ENCODE measurements at regions not wholly inside any gene's neighbourhood (a gene's known extent, or its start where the extent isn't known, plus 50 kb on each side); places are given as distances from the start of the nearest gene placed in this dataset.
"Not testable (repeated sequence)": the region's sequence is repeated elsewhere in the genome, so short reads cannot be mapped to it uniquely, and the experiment has no call there.

DNA sequence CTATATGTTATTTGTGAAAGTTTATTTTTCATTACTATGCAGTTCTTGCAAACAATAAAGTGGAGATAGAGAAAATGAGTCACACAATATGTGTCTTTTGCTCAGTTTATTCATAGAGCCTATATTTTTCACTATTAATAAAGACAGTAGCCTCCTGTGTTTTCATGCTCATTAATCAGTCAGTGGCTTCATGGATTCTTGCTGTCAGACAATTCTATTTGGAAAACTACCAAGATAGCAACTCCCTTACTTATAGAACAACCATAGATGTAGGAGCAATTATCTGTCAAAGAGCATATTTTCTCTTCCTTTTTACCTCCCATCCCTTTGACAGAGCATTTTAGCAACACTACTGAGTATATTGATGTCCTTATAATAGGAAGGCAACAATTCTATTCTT, 132.7 kb upstream of the CALCR start:
- no peak for TF ChIP-seq EP300 (IDR thresholded peaks at IDR 0.05; ENCODE audit: low read depth)
- no peak for TF ChIP-seq POLR2AphosphoS5 (IDR thresholded peaks at IDR 0.05)
- TF ChIP-seq, protein P1, sequence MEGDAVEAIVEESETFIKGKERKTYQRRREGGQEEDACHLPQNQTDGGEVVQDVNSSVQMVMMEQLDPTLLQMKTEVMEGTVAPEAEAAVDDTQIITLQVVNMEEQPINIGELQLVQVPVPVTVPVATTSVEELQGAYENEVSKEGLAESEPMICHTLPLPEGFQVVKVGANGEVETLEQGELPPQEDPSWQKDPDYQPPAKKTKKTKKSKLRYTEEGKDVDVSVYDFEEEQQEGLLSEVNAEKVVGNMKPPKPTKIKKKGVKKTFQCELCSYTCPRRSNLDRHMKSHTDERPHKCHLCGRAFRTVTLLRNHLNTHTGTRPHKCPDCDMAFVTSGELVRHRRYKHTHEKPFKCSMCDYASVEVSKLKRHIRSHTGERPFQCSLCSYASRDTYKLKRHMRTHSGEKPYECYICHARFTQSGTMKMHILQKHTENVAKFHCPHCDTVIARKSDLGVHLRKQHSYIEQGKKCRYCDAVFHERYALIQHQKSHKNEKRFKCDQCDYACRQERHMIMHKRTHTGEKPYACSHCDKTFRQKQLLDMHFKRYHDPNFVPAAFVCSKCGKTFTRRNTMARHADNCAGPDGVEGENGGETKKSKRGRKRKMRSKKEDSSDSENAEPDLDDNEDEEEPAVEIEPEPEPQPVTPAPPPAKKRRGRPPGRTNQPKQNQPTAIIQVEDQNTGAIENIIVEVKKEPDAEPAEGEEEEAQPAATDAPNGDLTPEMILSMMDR (IDR thresholded peaks at IDR 0.05), result no peak
- TF ChIP-seq POLR2A (IDR thresholded peaks at IDR 0.05), result no peak
- Histone ChIP-seq H3K9me3 (no peaks in the 10 kb centered on the region), H3K4me3 (no peak overlapping the region), H3K4me1 (no peaks in the 10 kb centered on the region), H3K36me3 (no peaks in the 10 kb centered on the region), H3K27ac (no peak overlapping the region), H3K27me3 (no peaks in the 10 kb centered on the region)
- intact Hi-C loops (cut with DNase I; ENCODE audit: low total_unique reads) (no loop called here), in situ Hi-C loops (cut with MboI; ENCODE audit: low pct_ligation_motif_present in 1 of 4, low pct_unique_long_range_greater_than_20kb in 1 of 4, low sequenced_read_pairs in 3 of 4) (no loop called here)
- no peak for DNase-seq

DNA sequence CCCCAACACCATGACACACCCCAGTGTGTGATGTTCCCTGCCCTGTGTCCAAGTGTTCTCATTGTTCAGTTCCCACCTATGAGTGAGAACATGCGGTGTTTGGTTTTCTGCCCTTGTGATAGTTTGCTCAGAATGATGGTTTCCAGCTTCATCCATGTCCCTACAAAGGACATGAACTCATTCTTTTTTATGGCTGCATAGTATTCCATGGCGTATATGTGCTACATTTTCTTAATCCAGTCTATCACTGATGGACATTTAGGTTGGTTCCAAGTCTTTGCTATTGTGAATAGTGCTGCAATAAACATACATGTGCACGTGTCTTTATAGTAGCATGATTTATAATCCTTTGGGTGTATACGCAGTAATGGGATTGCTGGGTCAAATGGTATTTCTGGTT, 131.6 kb upstream of the CALCR start:
- DNase-seq; in situ Hi-C loops (cut with MboI; ENCODE audit: low pct_ligation_motif_present in 1 of 4, low pct_unique_long_range_greater_than_20kb in 1 of 4, low sequenced_read_pairs in 3 of 4); H3K27ac ChIP-seq; H3K4me3 ChIP-seq; H3K9me3 ChIP-seq; intact Hi-C loops (cut with DNase I; ENCODE audit: low total_unique reads); H3K4me1 ChIP-seq; H3K36me3 ChIP-seq; H3K27me3 ChIP-seq: not testable (repeated sequence)
- 69% methylated on average over 2 to 4 of the region's 4 CpGs for WGBS, 2 donors (ENCODE audit: low coverage in 1 of 2)

DNA sequence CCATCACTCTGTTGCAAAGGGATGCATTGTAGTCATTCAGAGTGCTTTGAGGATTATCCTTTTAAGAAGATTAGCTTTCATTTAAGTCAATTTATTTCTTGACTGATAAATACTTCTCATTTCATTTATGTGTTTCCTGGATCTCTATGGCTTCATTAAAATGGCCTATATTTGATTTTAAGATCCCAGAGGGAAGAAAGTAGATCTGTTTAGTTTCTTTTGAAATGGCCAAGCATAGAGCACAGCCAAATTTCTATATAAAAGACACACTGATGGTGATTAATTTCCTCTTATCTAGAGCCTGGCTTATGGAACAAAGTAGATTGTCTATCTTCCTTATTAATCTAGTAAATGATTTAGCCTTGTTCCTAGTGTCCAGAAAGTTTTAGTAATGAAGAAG, 129.7 kb upstream of the CALCR start:
- H3K9me3 ChIP-seq, result no peaks in the 10 kb centered on the region
- intact Hi-C loops (cut with DNase I; ENCODE audit: low total_unique reads) (no loop called here), in situ Hi-C loops (cut with MboI; ENCODE audit: low pct_ligation_motif_present in 1 of 4, low pct_unique_long_range_greater_than_20kb in 1 of 4, low sequenced_read_pairs in 3 of 4) (no loop called here)
- TF ChIP-seq POLR2A (IDR thresholded peaks at IDR 0.05), result no peak
- TF ChIP-seq POLR2AphosphoS5 (IDR thresholded peaks at IDR 0.05), result no peak
- TF ChIP-seq EP300 (IDR thresholded peaks at IDR 0.05; ENCODE audit: low read depth), result no peak
- TF ChIP-seq, protein P1 (IDR thresholded peaks at IDR 0.05), result no peak
- no peaks in the 10 kb centered on the region for H3K36me3 ChIP-seq
- H3K27ac ChIP-seq, result no peak overlapping the region
- H3K4me3 ChIP-seq, result no peak overlapping the region
- no peak for DNase-seq
- H3K27me3 ChIP-seq, result no peaks in the 10 kb centered on the region
- H3K4me1 ChIP-seq, result no peaks in the 10 kb centered on the region

DNA sequence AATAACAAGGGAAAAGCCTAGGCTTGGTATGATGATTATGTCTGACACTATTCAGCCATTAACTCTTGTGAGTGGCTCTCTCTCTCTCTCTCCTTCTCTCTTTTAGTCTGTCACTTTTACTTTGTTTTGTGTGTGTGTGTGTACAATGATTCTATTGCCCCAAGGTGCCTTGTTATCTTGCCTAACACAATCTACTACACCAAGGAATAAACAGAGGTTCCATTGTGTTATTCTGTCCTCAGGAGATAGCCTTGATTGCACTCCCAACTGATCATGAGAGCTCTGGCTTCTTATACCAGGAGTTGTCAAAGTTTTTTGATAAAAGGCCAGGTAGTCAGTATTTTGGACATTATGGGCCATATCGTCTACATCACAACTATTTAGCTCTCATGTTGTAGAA, 123.4 kb upstream of the CALCR start:
- Histone ChIP-seq H3K9me3 (no peaks in the 10 kb centered on the region), H3K36me3 (no peaks in the 10 kb centered on the region), H3K27ac (no peak overlapping the region), H3K4me1 (no peaks in the 10 kb centered on the region), H3K27me3 (no peaks in the 10 kb centered on the region), H3K4me3 (no peak overlapping the region)
- no CpG with 5 or more reads among the region's 1 CpG for WGBS, 2 donors (ENCODE audit: low coverage in 1 of 2)
- intact Hi-C loops (cut with DNase I; ENCODE audit: low total_unique reads) (no loop called here), in situ Hi-C loops (cut with MboI; ENCODE audit: low pct_ligation_motif_present in 1 of 4, low pct_unique_long_range_greater_than_20kb in 1 of 4, low sequenced_read_pairs in 3 of 4) (no loop called here)
- DNase-seq, result no peak
- TF ChIP-seq, protein P1 (IDR thresholded peaks at IDR 0.05), result no peak
- TF ChIP-seq POLR2A (IDR thresholded peaks at IDR 0.05), result no peak
- no peak for TF ChIP-seq EP300 (IDR thresholded peaks at IDR 0.05; ENCODE audit: low read depth)
- no peak for TF ChIP-seq POLR2AphosphoS5 (IDR thresholded peaks at IDR 0.05)

DNA sequence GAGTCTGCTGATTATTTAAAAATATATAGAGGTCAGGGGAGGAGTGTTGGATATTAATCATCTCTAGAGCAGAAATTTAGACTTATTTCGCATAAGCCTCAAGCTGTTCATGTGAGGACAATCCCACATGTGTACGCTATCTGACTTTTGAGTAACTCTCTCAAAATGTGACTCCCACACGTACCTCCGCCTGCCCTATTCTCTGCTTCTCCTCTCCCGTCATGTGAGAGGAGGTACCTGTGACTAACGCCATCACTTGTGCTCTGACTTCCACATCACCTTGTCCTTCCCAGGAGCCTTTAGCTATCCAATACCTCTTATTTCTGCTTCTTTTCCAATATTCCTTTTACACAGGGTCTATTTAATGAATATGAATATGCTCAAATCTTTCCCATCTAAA, 119.3 kb upstream of the CALCR start:
- no peaks in the 10 kb centered on the region for H3K9me3 ChIP-seq
- no peaks in the 10 kb centered on the region for H3K4me1 ChIP-seq
- no peaks in the 10 kb centered on the region for H3K36me3 ChIP-seq
- TF ChIP-seq POLR2AphosphoS5 (IDR thresholded peaks at IDR 0.05) (no peak), POLR2A (IDR thresholded peaks at IDR 0.05) (no peak), EP300 (IDR thresholded peaks at IDR 0.05; ENCODE audit: low read depth) (no peak)
- TF ChIP-seq, protein P1 (IDR thresholded peaks at IDR 0.05), result no peak
- no peak overlapping the region for H3K4me3 ChIP-seq
- in situ Hi-C loops (cut with MboI; ENCODE audit: low pct_ligation_motif_present in 1 of 4, low pct_unique_long_range_greater_than_20kb in 1 of 4, low sequenced_read_pairs in 3 of 4), result no loop called here
- intact Hi-C loops (cut with DNase I; ENCODE audit: low total_unique reads), result no loop called here
- H3K27me3 ChIP-seq, result no peaks in the 10 kb centered on the region
- H3K27ac ChIP-seq, result no peak overlapping the region
- 82 to 94% methylated on average over 6 of the region's 6 CpGs for WGBS, 2 donors (ENCODE audit: low coverage in 1 of 2)
- no peak for DNase-seq
